Left cardiac atrium (tissue), 4 donors: ENCODE measurements at regions not wholly inside any gene's neighbourhood (a gene's known extent, or its start where the extent isn't known, plus 50 kb on each side); places are given as distances from the start of the nearest gene placed in this dataset.
"Not testable (repeated sequence)": the region's sequence is repeated elsewhere in the genome, so short reads cannot be mapped to it uniquely, and the experiment has no call there.

Source experiments
- ATAC-seq, 2 donors: fragments of 200-7000 bp; cut with Tn5 transposase; one replicate each; pipeline ENCODE4 v1.9.1; 2020; ENCODE audit warnings: mild to moderate bottlenecking in 2 of 2, moderate library complexity in 2 of 2
- DNase-seq: peaks from one replicate; pipeline ENCODE4 v3.0.0-alpha.2; 2020
- intact Hi-C, 2 donors: fragments of 100-400 bp; cut with DNase I; formaldehyde crosslinking; loops; one replicate each; pipeline versions ENCODE4 v1.14.1 to v1.15.1; 2022 to 2023
- donor health status: DM: no; HTN: yes; CAD: no.
- donor health status: DM: no; HTN: yes; CAD: no; lungs with severe emphysema.
- donor health status: DM: yes; HTN: yes; CAD: no.
- donor health status: Dilated cardiomyopathy.

GRCh38 chr5:98190344-98190743, 583.1 kb upstream of the RGMB start:
- intact Hi-C loops, DNase-seq, ATAC-seq: not testable (repeated sequence)

- intact Hi-C loops, result no loop called here
- no peak for DNase-seq
- ATAC-seq, result no peak
Measured at GRCh38 chr5:98193921-98194760, 579.3 kb upstream of the RGMB start.

DNA sequence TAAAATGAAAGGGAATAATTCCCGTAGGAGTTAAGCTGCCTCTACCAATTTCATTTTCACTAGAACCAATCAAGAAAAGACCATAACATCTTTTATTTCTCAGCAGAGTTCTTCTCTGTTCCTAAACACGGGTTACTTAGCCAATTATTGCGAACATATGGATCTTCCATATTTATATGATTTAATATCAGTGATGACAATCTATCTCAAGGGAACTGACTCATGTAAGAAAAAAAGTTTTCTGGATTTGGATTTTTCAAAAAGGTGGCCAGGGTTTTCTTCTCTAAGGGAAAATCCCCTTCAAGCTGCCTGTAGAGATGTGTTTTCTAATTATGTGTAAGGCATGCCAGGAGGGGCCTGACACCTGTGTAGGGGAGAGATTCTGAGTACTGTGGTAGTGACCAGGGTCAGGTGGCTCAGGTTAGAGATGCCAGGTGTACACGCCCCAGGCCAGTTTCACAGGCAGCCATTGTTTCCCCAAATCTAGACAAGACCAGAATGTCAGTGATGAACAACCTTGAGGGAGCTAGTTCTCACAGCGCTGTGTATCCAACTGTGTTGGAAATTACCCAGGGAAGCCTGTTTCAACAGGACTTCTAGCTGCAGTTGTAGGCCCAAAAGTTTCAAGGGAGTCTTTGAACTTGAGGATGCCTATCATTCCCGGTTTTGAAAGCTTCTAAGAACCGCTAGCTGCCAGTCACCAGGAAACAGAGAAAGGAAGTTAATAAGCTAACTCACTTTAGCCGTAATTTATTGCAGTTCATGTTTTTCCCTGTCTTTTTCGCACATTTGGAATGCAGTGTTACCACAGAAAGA, 572.5 kb upstream of the RGMB start:
- ATAC-seq (no peak), DNase-seq (no peak)
- intact Hi-C loops, result no loop called here

DNA sequence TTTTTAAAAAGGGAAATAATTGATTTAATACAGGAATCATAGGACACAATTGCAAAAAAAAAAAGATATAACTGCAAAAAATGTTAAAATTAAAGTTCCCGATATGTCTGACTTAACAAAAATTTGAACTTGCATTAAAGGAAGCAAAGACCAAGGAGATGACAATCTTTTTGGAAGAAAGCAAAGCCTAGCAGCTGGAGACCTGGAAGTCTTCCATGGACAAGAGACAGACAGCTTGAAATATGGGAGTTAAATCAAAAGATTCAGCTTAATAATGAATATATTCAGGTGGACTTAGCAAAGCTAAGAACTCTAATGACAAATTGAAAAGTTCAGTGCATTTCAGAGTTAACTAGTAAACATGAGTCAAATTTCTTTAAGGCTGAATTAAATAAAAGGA, 568.7 kb upstream of the RGMB start:
- intact Hi-C loops, result no loop called here
- no peak for DNase-seq
- no peak for ATAC-seq

- ATAC-seq (peak in 1 of 2 donors; percentile 19), DNase-seq (no peak)
- intact Hi-C loops, result no loop called here
Measured at GRCh38 chr5:98205691-98206461, 567.6 kb upstream of the RGMB start.

GRCh38 chr5:98206566-98206965, 566.9 kb upstream of the RGMB start:
- DNase-seq (no peak), ATAC-seq (no peak)
- intact Hi-C loops, result no loop called here

GRCh38 chr5:98209418-98209817, 564.0 kb upstream of the RGMB start:
- ATAC-seq (no peak), DNase-seq (no peak)
- intact Hi-C loops, result no loop called here

DNA sequence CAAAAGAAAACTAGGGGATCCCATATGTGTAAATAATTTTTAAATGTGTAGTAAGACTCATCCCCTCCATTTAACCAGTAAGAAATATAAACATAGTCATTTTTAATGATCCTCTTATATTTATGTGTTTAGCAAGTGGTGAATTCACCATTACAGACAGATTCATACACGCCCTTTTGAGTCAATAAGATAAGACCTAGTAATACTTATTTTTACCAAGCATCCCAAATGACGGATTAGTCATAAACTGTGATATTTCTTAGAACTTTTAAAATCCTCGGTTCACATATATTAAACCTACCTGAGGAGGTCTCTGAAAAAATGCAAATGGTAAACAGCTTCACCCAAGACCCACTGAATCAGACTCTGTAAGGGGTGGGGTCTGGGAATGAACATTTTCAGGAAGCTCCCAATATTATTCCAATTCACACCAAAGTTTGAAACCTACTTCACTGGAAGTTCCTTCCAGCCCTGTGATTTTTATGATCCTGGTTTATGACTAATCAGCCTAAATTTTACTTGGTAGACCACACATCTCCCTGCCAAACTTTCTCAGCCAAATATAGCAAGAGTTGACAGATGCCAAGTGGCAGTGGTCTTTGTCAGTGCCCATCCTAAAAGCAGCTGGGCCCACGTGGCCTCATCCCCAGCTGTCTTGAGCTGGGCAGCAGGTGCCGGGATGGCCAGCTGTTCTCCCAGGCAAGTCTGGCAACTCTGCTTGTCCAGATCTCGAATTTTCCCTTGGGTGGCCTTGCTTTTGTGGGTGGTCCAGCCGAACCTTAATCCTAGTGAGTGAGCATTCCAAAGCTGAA, 559.0 kb upstream of the RGMB start:
- no peak for DNase-seq
- intact Hi-C loops, result no loop called here
- peak in 1 of 2 donors; percentile 32 for ATAC-seq

GRCh38 chr5:98217138-98217537, 556.3 kb upstream of the RGMB start:
- DNase-seq (no peak), ATAC-seq (no peak)
- intact Hi-C loops, result no loop called here

DNA sequence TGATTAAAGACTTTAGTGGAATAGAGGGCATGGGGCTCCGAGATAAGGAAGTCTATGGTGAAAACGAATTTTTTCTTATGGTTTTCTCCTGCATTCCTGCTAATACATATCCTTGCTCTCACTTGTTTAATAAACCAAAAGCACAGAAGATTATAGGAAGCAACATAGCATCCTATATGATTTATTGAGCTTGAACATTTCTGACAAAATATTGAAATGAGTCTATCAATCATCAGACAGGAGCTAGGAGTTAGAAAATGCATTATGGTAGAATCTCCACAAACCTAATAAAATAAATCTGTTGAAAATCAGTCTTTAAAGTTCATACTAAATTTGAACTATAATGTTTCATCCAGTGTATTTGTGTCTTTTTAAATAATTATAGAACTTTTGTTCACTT, 554.6 kb upstream of the RGMB start:
- no peak for ATAC-seq
- no peak for DNase-seq
- intact Hi-C loops, result no loop called here

- intact Hi-C loops, result no loop called here
- no peak for ATAC-seq
- DNase-seq, result no peak
Measured at GRCh38 chr5:98227489-98227888, 546.0 kb upstream of the RGMB start.

- intact Hi-C loops, result no loop called here
- ATAC-seq, result no peak
- DNase-seq, result no peak
Measured at GRCh38 chr5:98231089-98231488, 542.4 kb upstream of the RGMB start.

DNA sequence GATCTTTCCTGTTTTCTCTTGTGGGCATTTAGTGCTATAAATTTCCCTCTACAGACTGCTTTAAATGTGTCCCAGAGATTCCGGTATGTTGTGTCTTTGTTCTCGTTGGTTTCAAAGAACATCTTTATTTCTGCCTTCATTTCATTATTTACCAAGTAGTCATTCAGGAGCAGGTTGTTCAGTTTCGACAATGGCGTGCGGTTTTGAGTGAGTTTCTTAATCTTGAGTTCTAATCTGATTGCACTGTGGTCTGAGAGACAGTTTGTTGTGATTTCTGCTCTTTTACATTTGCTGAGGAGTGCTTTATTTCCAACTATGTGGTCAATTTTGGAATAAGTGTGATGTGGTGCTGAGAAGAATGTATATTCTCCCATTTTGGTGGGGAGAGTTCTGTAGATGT, 535.7 kb upstream of the RGMB start:
- intact Hi-C loops, result not testable (repeated sequence)

GRCh38 chr5:98243972-98244371, 529.5 kb upstream of the RGMB start:
- no peak for ATAC-seq
- no peak for DNase-seq
- intact Hi-C loops, result no loop called here

More for the DNA sequence above, 535.7 kb upstream of the RGMB start:
- not testable (repeated sequence) for DNase-seq, ATAC-seq

DNA sequence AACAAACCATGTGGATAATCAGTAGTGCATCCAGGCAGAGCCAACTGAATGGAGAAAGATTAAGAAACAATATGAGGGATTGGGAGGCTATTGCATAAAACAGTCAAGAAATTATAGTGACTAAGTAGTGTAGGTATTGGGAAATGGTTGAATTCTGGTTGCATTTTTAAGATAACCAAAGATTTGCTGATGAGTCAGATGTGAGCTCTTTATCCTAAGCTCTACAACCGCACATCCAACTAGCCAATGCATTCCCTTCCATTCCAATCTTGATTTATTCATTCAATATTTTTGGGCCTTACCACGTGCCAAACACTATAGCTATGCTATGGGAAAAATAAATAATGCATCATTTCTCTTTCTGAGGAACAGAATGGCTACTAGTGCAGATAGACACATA, 524.5 kb upstream of the RGMB start:
- ATAC-seq (no peak), DNase-seq (no peak)
- intact Hi-C loops, result no loop called here

DNA sequence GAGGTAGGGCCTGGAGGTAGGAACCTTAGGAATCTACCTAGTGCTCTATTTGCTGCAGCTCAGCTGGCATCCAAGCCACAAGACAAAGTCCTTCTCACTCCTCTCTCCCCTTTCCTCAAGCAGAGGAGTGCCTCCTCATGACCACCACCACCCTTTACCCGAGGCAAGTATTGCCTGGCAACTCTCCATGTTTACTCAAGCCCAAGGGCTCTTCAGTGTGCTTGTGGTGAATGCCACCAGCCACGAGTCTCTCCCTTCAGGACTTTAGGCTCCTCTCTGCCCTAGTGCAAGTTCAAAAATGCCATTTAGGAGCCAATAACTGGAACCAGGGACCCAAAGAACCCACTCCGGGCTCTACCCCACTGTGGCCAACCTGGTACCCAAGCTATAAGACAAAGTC, 514.5 kb upstream of the RGMB start:
- intact Hi-C loops, result no loop called here
- DNase-seq, result no peak
- ATAC-seq, result no peak

GRCh38 chr5:98259595-98259994, 513.9 kb upstream of the RGMB start:
- DNase-seq (no peak), ATAC-seq (no peak)
- intact Hi-C loops, result no loop called here

GRCh38 chr5:98263084-98263483, 510.4 kb upstream of the RGMB start:
- DNase-seq (no peak), ATAC-seq (no peak)
- intact Hi-C loops, result no loop called here
